ENCODE measurements at regions not wholly inside any gene's neighbourhood (a gene's known extent, or its start where the extent isn't known, plus 50 kb on each side); places are given as distances from the start of the nearest gene placed in this dataset.

DNA sequence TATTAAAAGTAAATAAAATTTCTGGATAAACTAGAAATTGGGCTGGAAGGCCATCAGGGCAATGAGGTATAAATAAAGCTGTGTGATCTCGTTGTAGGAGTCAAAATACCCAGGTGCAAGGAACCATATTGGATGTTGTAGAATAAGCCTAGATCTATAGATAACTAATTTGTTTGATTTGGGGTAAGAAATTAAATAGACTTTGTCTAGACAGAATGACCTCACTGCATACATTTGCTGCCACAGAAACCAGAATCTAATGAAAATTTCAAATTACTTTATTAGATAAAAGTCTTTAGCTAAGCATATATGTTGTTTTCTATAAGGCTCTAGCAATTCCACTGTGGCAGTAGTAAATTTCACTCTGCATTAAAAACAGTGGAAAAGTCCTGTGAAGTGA lies 225.2 kb upstream of the ITGA1 start:
- no peak for DNase-seq (ENCODE audit: extremely low spot score)
- CTCF ChIA-PET, result no interaction called here
- no peak for TF ChIP-seq CTCF (IDR thresholded peaks at IDR 0.05; ENCODE audit: control extremely low read depth, extremely low read depth, low read depth, missing control alignments)
- POLR2A ChIA-PET, result no interaction called here

GRCh38 chr5:52564587-52564986 lies 223.1 kb upstream of the ITGA1 start:
- DNase-seq (ENCODE audit: extremely low spot score), result no peak
- CTCF ChIA-PET, result interaction anchor here (1.3 to 1.5 kb wide), 2 partner anchors 9 to 12 kb away, joined by 5 read pairs; no protein-coding TSS in a partner anchor
- TF ChIP-seq CTCF (IDR thresholded peaks at IDR 0.05; ENCODE audit: control extremely low read depth, extremely low read depth, low read depth, missing control alignments), result no peak
- POLR2A ChIA-PET, result no interaction called here

- POLR2A ChIA-PET, result no interaction called here
- CTCF ChIA-PET, result no interaction called here
- no peak for TF ChIP-seq CTCF (IDR thresholded peaks at IDR 0.05; ENCODE audit: control extremely low read depth, extremely low read depth, low read depth, missing control alignments)
- no peak for DNase-seq (ENCODE audit: extremely low spot score)
Measured at GRCh38 chr5:52577546-52577945, 210.2 kb upstream of the ITGA1 start.

- CTCF ChIA-PET, result no interaction called here
- POLR2A ChIA-PET, result no interaction called here
- no peak for DNase-seq (ENCODE audit: extremely low spot score)
- TF ChIP-seq CTCF (IDR thresholded peaks at IDR 0.05; ENCODE audit: control extremely low read depth, extremely low read depth, low read depth, missing control alignments), result no peak
Measured at GRCh38 chr5:52579391-52579790, 208.3 kb upstream of the ITGA1 start.

GRCh38 chr5:52580921-52581320 lies 206.8 kb upstream of the ITGA1 start:
- no peak for DNase-seq (ENCODE audit: extremely low spot score)
- ChIA-PET POLR2A (no interaction called here), CTCF (interaction anchor here (0.8 to 1.9 kb wide), 4 partner anchors 14 to 78 kb away, joined by 3 to 4 read pairs (median 3); no protein-coding TSS in a partner anchor)
- no peak for TF ChIP-seq CTCF (IDR thresholded peaks at IDR 0.05; ENCODE audit: control extremely low read depth, extremely low read depth, low read depth, missing control alignments)

GRCh38 chr5:52582313-52582712 lies 205.4 kb upstream of the ITGA1 start:
- no peak for DNase-seq (ENCODE audit: extremely low spot score)
- peak; percentile 11 for TF ChIP-seq CTCF (IDR thresholded peaks at IDR 0.05; ENCODE audit: control extremely low read depth, extremely low read depth, low read depth, missing control alignments)
- ChIA-PET CTCF (interaction anchor here (1.2 to 1.9 kb wide), 2 partner anchors 13 to 31 kb away, joined by 3 to 4 read pairs; no protein-coding TSS in a partner anchor), POLR2A (no interaction called here)

- no peak for DNase-seq (ENCODE audit: extremely low spot score)
- no peak for TF ChIP-seq CTCF (IDR thresholded peaks at IDR 0.05; ENCODE audit: control extremely low read depth, extremely low read depth, low read depth, missing control alignments)
- ChIA-PET POLR2A (no interaction called here), CTCF (no interaction called here)
Measured at GRCh38 chr5:52587131-52587530, 200.6 kb upstream of the ITGA1 start.

All from GM10248 (cell line).